HG03175 (cell line): ENCODE measurements at regions not wholly inside any gene's neighbourhood (a gene's known extent, or its start where the extent isn't known, plus 50 kb on each side); places are given as distances from the start of the nearest gene placed in this dataset.

Experiments
- ATAC-seq: cut with Tn5 transposase; IDR thresholded peaks from one replicate; pipeline ENCODE4 v1.9.1; 2021; ENCODE audit warnings: mild to moderate bottlenecking, moderate library complexity; ENCODE audit not compliant: unreplicated experiment

DNA sequence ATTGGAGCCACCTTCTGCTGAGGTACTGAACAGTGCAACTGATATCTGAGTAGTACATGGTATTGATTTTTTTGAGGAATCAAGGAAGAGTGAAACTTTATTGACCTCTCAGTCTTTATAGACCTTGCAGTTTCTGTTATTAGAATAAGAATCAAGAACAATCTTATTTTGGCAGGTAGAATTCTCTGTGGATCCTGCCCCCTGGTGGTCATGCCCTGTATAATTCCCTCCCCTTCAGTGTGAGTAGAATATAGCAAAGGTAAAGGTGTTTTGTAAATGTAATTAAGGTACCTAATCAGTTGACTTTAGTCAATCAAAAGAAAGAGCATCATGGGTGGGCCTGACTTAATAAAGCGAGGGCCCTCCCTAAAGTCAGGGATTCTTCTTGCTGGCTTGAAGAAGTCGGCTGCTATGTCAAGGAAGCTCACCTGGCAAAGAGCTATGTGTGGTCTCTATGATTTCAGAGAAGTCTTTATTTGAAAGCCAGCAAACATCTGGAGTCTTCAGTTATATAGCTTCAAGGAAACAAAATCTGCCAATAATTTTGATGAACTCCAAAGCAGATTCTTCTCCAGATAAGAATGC, 142.8 kb downstream of the LSM5 start:
- ATAC-seq, result no peak

GRCh38 chr7:32346253-32346652, 143.9 kb downstream of the LSM5 start:
- no peak for ATAC-seq

GRCh38 chr7:32336726-32337125, 153.5 kb downstream of the LSM5 start:
- ATAC-seq, result no peak

DNA sequence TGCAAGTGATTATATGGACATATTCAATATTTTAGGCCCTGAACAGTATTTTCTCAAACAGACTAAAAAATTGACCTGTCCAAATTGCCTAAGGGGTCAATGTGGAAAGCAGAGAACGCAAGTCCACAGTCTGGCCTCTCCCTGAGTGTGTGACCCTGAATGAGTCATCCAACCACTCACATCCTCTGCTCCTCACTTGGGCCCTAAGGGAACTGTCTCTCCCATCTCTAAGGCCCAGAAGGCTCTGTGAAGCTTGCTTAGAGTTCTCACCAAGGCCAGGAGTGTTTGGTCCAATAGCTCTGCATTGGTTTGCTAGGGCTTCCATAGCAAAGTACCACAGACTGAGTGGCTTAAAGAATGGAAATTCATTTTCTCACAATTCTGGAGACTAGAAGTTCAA, 155.1 kb downstream of the LSM5 start:
- ATAC-seq, result no peak

GRCh38 chr7:32330602-32331001, 159.6 kb downstream of the LSM5 start:
- no peak for ATAC-seq

DNA sequence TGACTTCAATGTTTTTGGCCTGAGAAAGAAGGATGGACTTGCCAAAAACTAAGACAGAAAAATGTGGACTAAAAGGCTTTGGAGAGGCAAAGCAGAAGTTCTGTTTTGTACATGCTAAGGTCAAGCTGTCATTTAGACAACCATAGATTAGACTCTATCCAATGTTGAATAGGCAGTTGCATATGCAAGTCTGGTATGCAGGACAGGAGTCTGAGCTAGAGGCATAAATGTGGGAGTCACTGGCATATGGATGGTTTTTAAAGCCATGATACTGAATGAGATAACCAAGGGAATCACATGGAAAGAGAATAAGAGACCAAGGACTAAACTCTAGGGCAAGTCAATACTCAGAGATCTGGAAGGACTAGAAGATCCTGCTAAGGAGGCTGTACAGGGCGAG, 164.1 kb downstream of the LSM5 start:
- ATAC-seq, result no peak

- ATAC-seq, result no peak
Measured at GRCh38 chr7:32323712-32324111, 166.5 kb downstream of the LSM5 start.

GRCh38 chr7:32319012-32319382, 171.2 kb downstream of the LSM5 start:
- ATAC-seq, result no peak

DNA sequence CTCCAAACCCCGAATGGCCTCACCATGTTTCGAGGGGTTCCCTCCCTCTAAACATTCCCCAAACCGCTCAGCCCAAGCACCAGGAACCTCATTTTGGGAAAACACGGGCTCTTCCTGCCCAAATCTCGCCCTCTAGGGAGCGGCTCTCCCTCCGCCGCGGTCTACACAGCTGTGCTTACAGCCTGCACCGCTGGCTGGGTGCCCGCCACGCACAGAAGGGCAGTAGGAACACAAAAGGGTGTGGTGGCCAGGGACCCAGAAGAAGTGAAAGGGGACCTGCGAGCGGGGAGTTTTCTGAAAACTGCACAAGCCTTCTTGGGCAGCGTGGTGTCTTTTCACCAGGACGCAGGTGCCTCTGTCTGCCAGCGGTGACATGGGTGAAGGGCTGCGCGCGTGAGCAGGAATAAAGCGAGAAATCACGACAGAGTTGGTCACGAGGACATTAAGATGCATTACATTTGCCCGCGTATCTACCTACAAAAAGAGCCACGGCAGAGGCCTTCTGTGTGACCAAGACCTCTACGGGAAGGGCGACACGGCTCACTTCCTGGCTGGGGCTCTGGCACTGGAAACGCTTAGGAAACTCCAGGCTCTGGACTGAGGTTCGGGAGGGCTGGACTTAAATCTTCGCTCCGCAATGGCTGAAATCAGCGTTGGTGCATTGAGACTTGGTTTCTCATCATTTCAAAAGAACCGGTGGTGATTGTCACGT, 171.7 kb downstream of the LSM5 start:
- no peak for ATAC-seq

- no peak for ATAC-seq
Measured at GRCh38 chr7:32316839-32317238, 173.3 kb downstream of the LSM5 start.

DNA sequence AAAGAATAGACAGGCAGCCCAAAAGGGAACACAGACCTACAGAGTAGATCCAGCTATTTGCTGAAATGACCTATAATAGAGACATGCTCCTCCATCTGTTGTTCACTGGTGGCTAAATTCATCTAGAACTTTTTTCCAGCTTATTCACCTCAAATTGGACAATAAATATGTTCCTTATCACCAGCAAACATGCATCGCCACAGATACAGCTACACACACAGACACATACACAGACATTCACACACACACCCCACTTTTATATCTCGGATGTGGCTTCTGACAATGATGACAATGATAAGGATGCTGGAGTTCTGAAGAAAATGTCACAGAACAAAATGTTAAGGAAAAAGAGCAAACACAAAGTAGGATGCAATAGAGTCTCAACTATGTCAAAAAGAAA, 175.4 kb downstream of the LSM5 start:
- no peak for ATAC-seq

GRCh38 chr7:32301427-32301826, 188.8 kb downstream of the LSM5 start:
- no peak for ATAC-seq

DNA sequence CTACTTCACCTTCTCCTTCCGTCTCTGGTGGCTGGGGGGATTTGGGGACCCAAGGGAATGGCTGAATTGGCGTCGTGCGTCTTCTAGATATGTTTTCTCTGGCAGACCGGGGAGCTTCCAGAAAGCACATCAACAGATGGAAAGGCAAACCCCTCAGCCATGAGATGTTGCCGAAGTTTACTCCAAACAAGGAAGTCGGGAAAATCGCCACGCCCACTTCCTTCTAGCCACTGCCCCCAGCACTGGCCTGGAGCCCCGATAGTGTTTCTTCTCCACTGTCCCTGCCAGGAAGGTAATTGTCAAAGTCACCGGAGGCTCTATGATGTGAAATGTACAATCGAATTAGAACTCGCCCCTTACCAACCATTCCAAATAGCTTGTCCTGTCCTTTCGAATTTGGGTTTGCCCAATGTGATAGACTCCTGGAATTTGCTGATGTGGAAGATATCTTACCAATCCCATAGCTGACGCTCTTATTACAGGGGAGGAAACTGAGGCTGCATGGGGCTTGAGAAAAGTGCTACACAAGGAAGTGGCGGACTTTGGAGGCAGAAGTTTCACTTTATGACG, 191.0 kb downstream of the LSM5 start:
- ATAC-seq, result no peak

GRCh38 chr7:32298408-32299132, 191.6 kb downstream of the LSM5 start:
- no peak for ATAC-seq

- ATAC-seq, result no peak
Measured at GRCh38 chr7:32293833-32294232, 196.3 kb downstream of the LSM5 start.

- ATAC-seq, result no peak
Measured at GRCh38 chr7:32289651-32290414, 200.3 kb downstream of the LSM5 start.

GRCh38 chr7:32285698-32286097, 204.5 kb downstream of the LSM5 start:
- no peak for ATAC-seq

GRCh38 chr7:32283546-32283945, 206.6 kb downstream of the LSM5 start:
- ATAC-seq, result no peak

DNA sequence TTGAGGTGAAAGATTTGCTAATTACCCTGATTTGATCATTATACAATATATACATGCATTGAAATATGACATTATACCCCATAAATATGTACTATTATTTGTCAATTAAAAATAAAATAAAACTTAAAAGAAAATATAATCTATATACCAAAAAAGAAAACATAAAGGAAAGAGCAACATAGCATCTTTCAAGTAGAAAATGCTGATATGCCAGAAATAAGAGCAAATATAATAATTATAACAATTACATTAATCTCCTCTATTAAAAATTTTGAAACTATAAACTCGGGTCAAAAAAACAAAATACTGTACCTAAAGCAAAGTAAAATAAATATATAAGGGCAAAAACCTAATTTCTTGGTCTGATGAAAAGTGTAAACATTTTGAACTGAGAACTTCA, 209.3 kb upstream of the PDE1C start:
- no peak for ATAC-seq

GRCh38 chr7:32275216-32276009, 205.2 kb upstream of the PDE1C start:
- no peak for ATAC-seq
